COLO668 (cell line): ENCODE measurements at regions not wholly inside any gene's neighbourhood (a gene's known extent, or its start where the extent isn't known, plus 50 kb on each side); places are given as distances from the start of the nearest gene placed in this dataset.
"Not testable (repeated sequence)": the region's sequence is repeated elsewhere in the genome, so short reads cannot be mapped to it uniquely, and the experiment has no call there.

Experiments
- DNase-seq: peaks from one replicate; lab custom pipeline; 2025; ENCODE audit not compliant: unreplicated experiment; lab: John Stamatoyannopoulos, UW

DNA sequence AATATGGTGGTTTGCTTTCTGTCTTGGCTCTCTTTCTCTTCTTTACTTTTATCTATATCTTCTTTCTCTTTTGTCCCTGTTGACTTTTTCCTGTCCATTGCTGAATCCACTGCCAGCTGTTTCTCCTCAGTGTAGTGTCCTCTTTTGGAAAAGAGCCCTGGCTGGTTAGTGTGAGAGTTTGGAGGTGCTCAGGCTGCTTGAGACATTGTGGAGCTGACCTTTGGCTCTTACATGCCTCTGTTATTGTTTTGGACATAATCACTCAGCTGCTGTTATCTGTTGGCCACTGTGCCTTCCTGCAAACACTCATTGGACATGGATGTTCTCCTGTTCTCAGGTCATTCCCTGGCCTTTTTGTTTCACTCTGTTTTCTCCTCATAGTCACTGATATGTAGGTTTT, 295.4 kb upstream of the RIOK2 start:
- DNase-seq: no peak

GRCh38 chr5:97480313-97480712, 297.3 kb upstream of the RIOK2 start:
- no peak for DNase-seq

DNA sequence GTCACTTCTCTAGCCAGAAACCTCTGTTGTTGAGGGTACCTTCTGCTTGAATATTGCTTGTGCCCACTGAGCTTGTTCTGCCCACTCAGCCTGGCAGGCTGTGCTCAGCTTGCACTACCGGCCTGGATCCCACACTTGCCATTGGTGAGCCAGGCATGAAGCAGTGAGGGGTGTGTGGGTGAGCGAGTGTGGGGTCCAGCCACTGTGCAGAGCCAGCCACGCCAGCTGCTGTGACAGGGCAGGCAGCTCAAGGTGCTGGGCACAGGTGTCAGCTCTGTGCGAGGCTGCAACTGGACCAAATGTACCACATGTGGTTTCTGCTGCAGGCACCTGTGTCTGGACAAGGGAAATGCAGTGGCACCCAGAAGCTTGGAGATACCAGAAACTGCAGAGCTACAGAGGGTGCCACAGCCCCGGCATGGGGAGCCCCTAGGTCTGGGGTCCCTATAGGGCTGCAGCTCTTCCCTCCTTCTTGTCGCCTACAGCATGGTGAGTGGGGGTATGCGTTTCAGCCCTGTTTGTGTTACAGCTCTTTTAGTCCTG, 305.1 kb upstream of the RIOK2 start:
- DNase-seq: no peak

DNA sequence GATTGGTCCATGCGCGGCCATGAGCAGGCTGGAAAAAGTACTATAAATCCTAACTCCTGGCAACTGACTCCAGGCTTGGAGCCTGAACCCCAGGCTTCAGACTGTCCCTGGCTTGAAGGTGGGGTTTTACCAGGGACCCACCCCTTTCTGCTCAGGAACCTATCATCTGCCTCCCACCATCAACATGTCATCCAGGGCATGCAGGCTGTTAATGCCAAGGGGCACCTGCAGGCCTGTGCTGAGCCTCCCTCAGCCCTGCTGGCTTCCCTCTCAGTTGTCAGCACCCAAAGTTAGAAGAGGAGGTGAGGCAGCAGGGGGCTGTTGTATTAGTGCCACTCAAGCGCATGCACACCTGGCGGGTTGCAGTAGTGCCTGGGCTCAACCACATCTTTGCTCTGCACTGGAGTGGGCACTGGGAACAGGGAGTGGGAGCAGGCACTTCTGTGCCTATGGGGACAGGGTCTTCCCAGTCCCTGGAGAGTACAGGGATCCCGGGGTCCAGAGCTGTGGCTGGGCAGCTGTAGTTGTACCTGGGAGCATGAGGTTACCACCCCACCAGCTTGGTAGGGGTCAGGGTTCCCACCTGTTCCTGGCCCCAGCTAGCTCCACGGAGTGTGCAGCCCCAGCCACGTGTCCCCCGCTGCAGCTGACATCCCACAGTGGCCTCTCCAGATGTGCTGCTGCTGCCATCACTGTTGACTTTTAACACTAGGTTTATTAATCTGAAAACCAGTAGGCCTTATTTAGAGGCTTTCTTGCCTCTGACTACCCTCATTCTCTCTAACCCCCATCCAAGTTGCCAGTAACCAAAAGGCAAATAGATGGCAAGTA, 306.2 kb upstream of the RIOK2 start:
- no peak for DNase-seq

GRCh38 chr5:97494465-97494864, 311.4 kb upstream of the RIOK2 start:
- DNase-seq: no peak

- DNase-seq: no peak
These were observed 312.3 kb upstream of the RIOK2 start for GRCh38 chr5:97495301-97495700.

DNA sequence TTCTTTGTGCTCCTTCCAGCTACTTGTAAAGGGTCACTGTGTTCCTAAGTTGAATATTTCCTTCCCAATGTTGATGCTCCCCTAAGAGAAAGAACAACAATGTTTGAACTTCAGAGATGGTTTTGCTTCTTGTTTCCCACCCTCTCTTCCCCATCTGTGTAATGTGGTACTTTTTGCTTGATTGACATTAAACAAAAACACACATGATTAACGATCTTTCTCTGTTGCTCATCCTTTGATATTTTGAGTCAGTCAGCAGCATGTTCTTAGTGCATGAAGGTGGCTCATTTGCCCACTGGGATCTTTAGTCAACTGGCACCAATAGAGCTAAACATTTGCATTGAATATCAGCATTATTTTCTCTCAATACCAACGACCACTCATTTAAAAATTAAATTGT, 313.0 kb upstream of the RIOK2 start:
- no peak for DNase-seq

GRCh38 chr5:97498657-97499056, 315.6 kb upstream of the RIOK2 start:
- no peak for DNase-seq

DNA sequence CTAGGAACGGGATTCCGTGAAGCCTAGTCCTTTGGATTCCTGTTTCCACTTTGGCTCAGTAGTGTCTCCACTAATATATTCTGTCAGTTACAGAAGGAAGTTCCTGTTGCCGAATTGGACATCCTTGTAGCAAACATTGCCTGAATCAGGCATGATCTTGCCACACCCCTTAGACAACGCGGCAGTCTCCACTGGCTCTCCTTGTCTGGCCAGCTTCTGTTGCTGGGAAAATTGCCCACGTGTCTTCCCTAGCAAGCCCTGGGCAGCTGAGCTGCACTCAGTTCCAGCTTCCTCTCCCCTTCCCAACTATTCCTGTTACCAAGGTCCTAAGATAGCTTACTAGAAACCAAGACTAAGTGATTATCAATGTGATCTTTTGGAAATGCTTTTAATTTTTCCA, 316.6 kb upstream of the RIOK2 start:
- DNase-seq: no peak

DNA sequence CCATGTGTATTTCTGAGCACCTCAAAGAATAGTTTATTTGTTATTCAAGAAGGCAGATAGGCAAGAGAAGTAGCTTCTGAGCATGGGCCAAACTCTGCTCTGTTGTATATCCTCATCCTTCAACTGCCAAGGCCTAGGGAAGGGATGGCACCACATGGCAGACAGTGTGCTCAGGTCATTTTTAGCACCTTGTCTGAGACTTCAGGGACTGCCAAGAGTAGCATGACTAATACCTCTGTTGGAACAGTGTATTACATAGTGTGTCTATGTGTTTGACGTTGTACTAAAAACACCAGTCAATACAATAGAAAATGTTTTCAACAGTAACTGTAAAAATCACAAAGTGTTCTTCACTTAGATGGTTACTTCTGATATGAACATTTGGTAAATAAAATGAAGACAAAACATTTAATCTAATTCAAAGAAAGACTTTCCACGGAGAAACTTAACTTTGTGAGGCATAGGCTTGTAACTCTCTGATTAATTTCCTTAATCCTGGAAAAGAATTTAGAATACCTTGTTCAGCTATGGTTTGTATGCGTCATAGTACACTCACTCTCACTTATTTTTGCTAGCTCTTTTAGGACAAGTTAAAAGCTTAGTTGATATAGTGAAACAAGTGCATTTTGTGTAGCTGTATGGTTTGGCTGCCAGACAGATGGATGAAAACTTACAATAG, 318.4 kb upstream of the RIOK2 start:
- no peak for DNase-seq

GRCh38 chr5:97501965-97502305, 318.9 kb upstream of the RIOK2 start:
- no peak for DNase-seq

- DNase-seq: no peak
These were observed 325.8 kb upstream of the RIOK2 start for GRCh38 chr5:97508864-97509263.

DNA sequence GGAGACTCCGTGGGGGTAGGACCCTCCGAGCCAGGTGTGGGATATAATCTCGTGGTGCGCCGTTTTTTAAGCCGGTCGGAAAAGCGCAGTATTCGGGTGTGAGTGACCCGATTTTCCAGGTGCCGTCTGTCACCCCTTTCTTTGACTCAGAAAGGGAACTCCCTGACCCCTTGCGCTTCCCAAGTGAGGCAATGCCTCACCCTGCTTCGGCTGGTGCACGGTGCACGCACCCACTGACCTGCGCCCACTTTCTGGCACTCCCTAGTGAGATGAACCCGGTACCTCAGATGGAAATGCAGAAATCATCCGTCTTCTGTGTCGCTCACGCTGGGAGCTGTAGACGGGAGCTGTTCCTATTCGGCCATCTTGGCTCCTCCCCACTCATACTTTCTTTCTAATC, 336.5 kb upstream of the RIOK2 start:
- DNase-seq: not testable (repeated sequence)

- not testable (repeated sequence) for DNase-seq
These were observed 340.3 kb upstream of the RIOK2 start for GRCh38 chr5:97523336-97523735.

- no peak for DNase-seq
These were observed 342.7 kb upstream of the RIOK2 start for GRCh38 chr5:97525780-97526179.

GRCh38 chr5:97528941-97529340, 345.9 kb upstream of the RIOK2 start:
- DNase-seq: no peak

GRCh38 chr5:97529354-97529985, 346.4 kb upstream of the RIOK2 start:
- no peak for DNase-seq

DNA sequence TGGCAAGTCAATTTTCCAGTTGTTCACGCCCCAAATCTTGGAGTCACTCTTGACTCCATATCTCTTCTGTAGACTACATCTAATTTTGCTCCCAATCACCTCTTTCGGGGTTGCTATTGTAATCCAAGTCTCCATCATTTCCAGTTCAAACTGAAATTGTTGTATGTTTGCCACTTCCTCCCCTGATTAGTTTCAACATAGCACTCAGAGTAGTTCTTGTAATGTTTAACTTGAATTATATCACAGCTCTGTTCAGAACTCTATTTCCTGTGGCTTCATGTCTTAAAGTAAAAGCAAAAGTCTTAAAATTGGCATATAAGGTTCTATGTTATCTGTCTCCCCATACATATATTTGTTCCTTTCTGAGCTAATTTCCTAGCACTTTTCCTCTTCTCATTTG, 348.5 kb upstream of the RIOK2 start:
- DNase-seq: no peak

DNA sequence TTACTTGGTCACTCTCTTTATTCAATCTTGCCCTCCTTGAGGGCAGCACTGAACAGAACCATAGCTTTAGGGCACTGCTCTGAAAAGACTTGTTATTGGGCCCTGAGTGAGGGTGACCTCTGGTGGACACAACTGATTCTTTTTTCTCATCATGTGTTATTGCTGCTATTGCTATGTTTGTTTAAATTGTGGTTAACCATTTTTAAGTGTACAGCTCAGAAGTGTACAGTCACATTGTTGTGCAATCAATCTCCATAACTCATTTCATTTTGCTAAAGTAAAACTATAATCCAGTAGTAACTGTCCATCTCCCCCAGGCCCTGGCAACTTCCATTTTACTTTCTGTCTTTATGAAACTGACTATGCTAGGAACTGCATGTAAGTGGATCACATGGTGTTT, 351.1 kb upstream of the RIOK2 start:
- peak; percentile 0 for DNase-seq

DNA sequence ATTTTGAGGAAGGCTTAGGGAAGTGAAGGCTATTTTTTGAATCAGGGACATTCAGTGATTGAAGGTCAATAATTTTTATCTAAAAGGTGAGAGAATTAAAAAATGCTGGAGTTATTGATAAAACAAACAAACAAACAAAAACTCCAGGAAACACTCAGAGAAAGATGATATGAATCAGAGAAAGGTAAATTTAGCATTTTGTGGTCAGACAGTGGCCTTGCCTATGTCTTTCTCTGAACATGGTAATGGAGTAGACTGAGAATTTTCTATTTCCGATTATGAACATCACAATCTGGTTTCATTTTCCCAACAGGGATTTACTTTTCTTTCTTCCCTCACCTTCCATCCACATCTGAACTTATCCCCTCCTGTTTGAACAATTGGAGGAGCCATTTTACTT, 353.6 kb upstream of the RIOK2 start:
- no peak for DNase-seq

DNA sequence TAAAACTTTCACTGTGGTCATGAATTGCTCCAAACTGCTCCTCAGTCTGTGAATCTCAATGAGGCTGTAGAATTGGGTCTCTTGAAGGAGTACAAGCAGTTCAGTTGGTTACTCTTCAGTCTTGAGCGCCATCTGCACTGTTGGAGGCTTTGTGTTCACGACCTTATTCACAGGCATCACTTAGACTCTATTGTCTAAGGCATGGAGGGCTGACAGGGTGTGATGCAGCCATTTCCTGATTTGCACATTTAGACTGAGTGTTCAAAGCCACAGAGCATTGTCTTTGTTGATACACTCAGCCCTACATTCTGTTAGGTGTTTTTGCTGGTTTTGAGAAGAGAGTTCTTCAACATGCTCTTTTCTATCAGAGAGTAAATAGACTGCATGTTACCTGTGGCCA, 355.9 kb upstream of the RIOK2 start:
- DNase-seq: no peak

GRCh38 chr5:97541864-97542263, 358.8 kb upstream of the RIOK2 start:
- no peak for DNase-seq
